ENCODE measurements at regions not wholly inside any gene's neighbourhood (a gene's known extent, or its start where the extent isn't known, plus 50 kb on each side); places are given as distances from the start of the nearest gene placed in this dataset.
"Not testable (repeated sequence)": the region's sequence is repeated elsewhere in the genome, so short reads cannot be mapped to it uniquely, and the experiment has no call there.

DNA sequence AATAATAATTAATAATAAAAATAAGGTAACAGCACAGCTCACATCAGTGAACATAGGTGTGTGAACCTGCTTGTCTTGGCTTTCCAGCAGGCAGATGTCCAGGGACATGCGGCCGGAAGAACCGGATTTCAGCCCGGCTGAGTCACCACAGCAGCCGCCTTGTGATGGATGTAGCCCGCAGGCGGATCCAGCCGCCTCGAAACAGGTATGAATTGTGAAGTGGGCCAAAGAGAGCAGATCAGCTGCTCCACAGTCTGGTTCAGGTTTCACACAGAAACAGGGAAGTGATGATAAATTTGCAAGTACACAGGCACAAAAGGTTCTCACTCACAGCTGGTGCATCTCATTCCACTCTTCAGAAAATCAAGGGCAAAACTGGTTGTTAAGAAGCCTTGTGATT, 55.1 kb downstream of the ID4 start:
- DNase-seq (ENCODE audit: low spot score) = no peak

DNA sequence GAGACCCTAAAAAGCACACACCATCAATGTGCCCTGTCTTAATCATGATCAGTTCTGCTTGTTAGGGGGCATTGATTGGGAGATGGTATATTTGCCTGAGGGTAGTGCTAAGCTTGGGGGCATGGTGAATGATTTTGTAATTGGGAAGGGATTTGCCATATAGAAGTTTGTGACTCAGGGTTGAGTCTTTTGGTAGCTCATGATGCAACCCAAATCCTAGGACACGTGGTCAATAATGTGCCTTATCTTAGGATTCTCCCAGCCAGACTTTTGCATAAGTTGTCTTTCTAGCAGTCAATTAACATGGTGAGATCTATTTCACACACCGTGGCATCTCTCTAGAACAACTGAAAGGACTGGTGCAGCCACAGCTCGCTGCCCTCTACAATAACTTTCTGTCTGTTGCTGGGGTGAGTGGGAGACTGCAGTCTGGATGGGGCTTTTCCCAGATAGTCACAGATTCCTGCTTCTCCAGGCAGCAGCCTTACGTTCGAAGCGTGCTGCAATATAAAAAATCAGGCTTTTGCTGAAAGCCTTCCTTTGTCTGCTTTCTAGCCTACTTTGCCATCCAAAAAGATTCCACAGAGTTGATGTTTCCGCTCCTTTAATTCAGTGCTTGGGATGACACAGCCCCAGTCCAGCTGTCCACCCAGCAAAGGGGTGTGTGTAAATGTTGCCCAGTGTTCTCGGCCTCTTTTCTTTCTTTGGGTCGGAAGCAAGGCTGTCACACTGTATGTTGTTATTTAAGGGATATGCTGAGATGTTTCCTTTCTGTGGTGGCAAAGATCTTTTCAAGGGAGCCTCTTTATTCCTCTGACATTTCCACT, 58.9 kb downstream of the ID4 start:
- peak; percentile 6 for DNase-seq (ENCODE audit: low spot score)

DNA sequence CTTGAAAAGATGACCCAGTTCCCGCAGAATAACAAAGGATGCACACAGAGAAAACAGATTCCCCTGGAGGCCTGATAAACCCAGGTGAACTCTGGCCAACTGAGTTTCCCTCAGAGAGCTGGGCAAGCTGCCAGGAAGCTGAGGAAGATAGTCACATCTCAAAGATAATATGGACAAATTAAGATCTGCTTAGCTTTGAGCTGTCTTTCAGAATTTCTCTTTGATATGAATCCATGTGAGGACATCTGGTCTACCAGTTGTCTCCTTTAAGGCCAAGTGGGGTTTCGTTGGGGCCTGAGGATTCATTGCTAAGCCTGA, 59.5 kb downstream of the ID4 start:
- DNase-seq (ENCODE audit: low spot score) = no peak

DNA sequence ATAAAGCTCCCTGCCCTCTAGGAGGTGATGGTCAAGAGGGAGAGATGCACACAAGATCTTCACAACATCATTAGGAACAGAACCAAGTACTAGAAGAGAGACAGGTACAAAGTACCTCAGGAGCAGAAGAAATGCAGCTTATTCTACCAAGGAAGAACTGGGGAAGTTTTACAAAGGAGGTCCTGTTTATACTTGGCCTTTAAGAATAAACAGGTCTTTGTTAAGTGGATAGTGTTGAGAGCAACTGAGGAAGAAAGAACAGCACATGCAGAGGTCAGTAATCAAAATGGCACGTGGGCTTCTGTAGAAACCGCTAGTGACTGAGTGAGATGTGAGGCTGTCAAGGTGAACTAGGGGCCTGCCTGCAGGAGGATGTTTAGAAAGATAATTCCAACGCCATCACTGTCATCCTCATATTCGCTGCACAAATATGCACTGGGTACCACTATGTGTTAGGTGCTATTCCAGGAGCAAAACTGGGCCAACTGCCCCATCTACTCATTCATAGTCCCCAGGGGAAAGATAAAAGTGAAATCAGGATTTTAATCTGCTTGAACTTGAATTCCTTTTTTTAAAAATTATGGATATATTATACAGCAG, 61.1 kb downstream of the ID4 start:
- no peak for DNase-seq (ENCODE audit: low spot score)

DNA sequence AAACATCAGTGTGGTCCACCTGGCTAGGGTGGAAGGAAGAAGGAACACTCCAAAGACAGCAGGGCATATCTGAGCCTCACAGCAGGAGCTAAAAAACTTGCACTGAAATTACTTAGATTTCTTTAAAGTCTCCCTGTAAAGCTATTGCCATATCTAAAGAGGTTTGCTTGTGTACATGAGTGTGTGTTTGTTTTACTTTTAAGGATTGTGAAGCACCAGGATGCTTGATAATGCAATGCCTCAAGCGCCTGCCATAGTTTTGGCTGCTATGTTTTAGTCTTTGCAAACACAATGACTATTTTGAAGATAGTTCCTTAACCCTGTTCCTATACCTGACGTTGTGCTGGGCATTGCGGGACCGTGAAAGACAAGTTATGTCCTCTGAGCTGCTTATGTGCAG, 65.0 kb downstream of the ID4 start:
- DNase-seq (ENCODE audit: low spot score) = no peak

DNA sequence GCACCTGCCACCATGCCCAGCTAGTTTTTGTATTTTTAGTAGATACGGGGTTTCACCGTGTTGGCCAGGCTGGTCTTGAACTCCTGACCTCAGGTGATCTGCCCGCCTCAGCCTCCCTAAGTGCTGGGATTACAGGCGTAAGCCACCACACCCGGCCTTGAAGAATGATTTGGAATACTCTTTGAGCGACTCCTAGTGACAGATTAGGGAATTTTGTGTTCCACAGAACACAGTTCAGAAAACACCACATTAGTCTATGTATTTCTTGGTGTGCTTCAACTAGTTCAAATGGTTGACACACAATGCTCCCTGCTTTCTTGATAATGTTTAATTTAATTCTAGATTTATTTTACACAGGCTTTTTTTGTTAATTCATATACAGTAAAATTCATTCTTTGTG, 67.2 kb downstream of the ID4 start:
- not testable (repeated sequence) for DNase-seq (ENCODE audit: low spot score)

DNA sequence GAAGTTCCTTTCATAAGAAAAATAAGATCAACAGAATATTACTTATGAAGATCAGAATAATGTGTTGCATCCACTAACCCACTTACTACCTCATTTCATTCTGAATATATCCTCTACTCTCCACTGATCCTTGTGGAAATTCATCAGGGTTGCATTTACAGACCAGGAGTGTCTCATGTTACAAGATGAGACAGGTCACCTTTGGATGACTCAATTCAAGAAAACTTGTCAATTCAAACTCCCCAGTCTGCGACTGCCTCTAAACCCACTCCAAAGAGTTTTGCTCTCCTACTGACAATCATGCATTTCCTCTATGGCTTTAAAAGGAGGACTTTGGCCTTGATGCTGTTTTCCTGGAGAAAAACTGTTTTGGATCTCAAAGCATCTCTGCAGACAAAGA, 68.4 kb downstream of the ID4 start:
- DNase-seq (ENCODE audit: low spot score) = no peak

DNA sequence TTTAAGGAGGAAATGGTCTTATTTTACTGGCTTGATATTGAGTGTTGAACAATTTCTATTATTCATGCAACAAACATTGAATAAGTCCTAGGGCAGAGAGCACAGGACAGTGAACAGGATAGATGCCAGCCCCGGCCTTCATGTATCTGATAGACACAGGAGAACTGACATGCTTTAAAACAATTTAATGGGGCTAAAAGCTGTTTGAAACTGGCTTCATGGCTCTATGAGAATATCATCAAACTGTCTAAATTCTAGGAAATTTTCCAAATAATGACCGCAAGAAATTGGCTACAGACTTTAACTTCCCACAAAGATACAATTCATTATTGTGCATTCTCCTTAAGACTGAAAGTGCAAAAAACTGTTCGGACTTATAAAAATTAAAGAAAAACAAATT, 69.0 kb downstream of the ID4 start:
- no peak for DNase-seq (ENCODE audit: low spot score)

DNA sequence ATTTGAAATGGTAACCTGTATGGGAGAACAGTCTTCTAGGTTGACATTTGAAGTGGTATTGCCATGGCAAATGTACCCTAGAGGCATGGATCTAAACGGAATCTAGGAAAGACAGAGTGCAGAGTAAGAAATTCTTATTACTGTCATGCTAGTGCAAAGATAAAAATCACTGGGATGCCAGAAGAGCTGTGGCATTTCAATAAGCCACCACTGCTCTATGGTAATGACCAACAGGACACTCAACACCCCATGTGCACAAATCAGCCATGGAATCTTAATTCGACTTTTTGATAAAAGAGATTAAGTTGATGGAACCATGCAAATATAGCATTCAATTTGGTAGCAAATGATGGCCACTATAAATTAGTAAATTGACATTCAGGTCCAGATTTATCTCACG, 74.1 kb downstream of the ID4 start:
- DNase-seq (ENCODE audit: low spot score) = no peak

DNA sequence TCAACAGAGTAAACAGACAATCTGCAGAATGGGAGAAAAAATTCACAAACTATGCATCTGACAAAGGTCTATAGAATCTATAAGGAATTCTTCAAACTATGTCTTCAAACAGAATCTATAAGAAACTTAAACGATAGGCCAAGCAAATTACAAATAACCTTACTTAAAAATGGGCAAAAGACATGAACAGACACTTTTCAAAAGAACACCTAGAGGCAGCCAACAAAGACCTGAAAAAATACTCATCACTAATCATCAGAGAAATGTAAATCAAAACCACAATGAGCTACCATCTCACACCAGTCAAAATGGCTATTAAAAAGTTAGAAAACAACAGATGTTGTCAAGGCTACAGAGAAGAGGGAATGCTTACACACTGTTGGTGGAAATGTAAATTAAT, 81.3 kb downstream of the ID4 start:
- no peak for DNase-seq (ENCODE audit: low spot score)

DNA sequence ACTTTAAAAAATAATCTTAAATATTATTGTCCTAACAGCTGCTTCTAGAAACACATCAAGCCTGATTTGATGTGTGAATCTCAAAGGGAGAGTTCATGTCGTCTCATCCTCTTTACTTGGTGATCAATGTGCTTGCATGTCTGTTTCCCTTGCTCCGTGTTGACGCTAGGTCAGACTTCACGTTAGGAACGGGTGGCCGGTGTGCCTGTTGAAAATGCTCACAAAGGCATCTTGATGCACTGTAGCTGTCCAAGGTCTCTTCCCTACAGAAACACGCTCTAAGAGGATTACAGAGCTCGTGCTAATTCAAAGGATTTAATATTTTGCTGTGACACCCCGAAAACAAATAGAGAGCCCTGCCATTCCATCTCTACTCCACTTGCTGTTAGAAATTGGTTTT, 84.6 kb downstream of the ID4 start:
- no peak for DNase-seq (ENCODE audit: low spot score)

DNA sequence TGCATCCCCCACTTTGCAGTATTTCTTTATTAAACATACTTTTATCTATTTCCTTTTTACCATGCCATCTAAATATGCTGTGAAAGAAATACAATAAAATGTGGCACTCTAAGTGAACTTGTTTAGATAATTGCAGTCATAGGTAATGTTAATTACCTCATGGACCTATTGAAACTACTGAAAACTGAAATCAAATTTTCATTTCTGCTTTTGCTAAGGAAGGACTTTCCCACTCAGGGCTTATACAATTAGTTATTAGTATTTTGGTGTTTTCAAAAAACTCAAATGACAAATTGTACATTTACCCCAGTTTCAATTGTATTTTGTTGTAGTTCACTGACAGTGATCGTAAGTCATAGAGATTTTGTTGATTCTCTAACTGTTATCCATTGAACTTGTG, 88.4 kb downstream of the ID4 start:
- no peak for DNase-seq (ENCODE audit: low spot score)

DNA sequence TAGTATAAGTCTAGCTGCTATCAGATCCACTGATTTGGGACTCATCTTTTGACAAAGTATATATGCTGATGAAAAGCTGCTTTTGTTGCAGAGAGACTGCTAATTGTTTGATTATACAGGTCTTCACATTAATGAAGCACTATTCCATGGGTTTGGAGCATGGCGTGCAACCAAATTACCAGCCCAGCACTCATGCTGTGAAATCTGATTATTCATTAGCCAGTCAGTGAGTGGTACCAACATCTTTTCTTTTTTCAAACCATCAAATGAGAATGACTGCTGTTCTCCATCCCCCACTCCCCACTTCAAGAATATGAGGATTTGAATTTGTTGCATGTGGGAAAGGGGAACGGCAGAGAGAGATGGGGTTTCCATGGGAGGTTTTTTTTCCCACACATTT, 91.3 kb downstream of the ID4 start:
- DNase-seq (ENCODE audit: low spot score) = no peak

DNA sequence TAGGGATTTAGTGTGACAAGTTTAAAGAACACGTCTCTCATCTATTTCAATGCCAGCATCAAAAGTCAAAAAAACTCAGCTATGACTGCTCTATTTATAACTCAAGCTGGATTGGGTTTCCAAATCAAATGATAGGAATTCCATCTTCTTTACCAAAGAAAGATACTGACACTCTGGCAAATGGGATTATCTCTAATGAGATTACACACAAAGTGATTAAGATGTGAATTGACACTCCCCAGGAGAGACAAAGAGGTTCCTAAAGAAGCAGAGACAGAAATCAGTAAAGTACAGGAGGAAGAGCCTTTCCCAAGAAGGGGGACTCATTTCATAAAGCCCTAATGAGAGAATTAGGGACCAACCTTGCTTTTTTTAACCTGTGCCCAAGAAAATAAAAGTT, 92.1 kb downstream of the ID4 start:
- no peak for DNase-seq (ENCODE audit: low spot score)

DNA sequence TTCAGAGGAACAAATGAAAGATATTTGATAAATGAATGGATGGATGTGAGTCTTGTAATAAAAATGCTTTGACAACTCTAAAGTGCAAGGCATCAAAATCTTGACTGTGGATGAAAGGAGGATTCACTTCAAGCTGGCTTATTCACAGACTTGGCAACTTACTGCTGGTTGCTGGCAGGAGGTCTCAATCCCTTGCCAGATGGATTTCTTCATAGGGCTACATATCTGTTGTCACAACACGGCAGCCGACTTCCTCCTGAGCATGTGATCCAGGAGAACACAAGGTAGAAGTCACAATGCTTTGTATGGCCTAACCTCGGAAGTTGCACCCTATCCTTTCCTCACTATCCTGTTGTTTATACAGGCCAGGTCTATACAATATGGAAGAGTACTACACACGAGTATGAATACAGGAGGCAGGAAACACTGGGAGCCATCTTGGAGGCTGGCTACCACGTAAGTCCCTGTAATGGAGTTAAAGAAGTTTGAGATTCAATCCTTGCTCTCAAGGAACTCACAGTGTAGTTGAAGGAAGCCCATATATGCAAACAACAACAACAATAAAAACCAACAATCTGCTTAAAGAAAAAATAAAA, 97.9 kb downstream of the ID4 start:
- DNase-seq (ENCODE audit: low spot score) = no peak

DNA sequence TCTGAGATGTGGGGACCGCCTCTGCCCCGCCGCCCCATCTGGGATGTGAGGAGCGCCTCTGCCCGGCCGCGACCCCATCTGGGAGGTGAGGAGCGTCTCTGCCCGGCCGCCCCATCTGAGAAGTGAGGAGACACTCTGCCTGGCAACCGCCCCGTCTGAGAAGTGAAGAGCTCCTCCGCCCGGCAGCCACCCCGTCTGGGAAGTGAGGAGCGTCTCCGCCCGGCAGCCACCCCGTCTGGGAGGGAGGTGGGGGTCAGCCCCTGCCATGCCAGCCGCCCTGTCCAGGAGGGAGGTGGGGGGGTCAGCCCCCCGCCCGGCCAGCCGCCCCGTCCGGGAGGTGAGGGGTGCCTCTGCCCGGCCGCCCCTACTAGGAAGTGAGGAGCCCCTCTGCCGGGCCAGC, 102.2 kb downstream of the ID4 start:
- not testable (repeated sequence) for DNase-seq (ENCODE audit: low spot score)

DNA sequence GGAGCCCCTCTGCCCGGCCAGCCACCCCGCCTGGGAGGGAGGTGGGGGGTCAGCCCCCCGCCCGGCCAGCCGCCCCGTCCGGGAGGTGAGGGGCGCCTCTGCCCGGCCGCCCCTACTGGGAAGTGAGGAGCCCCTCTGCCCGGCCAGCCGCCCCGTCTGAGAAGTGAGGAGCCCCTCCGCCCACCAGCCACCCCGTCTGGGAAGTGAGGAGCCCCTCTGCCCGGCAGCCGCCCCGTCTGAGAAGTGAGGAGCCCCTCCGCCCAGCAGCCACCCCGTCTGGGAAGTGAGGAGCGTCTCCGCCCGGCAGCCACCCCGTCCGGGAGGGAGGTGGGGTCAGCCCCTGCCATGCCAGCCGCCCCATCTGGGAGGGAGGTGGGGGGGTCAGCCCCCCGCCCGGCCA, 102.8 kb downstream of the ID4 start:
- DNase-seq (ENCODE audit: low spot score) = not testable (repeated sequence)

DNA sequence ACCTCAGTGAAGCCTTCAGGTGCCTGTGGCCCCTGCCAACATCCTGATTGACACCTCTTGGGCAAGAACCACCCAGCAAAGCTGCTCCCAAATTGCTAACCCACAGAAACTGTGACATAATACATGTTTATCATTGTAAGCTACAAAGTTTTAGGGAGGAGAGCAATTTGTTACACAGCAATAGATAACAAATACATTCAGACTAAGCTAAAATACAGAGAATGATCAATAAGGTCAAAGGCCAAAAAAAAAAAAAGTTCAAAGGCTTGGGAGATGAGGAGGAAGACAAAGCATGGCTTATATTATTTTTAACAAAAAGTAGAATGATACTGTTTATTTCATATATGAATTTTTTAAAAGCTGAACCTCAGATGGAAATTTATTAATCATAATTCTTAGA, 105.9 kb downstream of the ID4 start:
- DNase-seq (ENCODE audit: low spot score) = no peak

DNA sequence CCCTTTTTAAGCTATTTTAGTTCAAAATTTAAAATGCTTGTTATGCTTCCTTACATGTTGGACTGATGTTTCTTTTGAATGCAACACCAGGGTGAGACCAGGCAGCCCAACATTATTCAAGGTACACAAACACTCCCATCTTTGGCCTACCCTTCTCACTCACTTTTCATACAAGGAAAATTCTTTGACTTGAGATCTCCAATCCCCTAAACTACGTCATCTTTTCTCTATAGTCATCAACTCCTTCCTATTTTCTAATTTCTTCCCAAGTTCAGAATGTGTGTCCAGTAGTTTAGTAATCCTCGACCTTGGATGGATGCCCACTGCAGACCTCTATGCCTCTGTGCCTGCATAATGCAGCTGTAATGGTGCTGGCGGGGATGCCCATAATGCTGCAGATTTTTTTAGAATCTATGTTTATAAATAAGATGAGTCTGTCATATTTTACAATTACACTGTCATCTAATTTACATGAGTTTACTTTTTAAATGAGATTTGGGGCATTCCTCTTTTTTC, 108.7 kb downstream of the ID4 start:
- no peak for DNase-seq (ENCODE audit: low spot score)

DNA sequence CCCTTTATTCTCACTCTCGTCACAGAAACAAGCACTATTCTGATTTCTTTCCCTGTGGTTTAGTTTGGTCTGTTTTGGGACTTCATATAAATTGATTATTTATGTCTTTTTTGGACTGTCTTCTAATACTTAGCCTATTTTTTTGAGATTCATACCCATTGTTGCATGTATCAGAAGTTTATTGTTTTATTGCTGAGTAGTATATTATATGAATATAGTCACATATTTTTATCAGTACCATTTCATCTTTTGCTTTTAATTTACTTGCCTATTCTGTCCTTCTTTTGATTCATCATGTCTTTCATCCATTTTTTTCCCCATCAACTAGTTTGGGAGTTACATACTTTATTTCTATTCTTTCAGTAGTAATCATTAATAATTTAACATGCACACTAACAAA, 112.0 kb downstream of the ID4 start:
- no peak for DNase-seq (ENCODE audit: low spot score)

DNA sequence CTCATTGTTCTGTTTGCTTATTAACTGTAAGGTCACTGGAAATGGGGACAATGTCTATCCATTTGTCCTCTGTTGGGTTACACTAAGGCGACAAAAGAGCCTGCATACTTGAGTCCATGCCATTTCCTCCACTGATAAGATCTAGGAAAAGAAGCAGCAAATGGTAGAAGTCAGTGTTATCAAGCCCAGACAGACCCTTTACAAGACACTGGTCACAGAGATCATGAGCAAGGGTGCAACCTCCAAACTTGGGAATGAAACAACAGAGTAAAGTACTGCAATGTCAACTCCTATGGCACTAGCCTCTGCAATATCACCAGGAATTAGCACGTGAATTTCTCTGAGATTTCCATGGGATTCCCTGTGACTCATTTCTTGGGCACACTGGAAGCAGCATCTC, 126.9 kb downstream of the ID4 start:
- no peak for DNase-seq (ENCODE audit: low spot score)

DNA sequence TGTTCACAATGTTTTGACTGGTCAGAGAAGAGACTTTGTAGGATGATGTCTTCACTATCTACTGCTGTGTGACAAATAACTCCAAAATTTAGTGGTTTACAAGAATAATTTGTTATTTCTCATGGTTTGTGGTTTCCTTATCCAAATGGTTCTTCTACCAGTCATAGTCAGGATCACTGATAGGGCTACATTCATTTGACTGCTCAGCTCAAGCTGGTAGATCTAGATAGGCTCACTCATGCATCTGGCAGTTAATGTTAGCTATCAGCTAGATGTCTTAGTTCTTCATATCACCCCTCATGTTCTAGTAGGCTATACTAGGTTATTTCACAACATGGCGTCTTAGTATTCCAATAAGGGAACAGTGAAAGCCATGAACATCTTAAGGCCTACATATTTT, 131.0 kb downstream of the ID4 start:
- DNase-seq (ENCODE audit: low spot score) = no peak

DNA sequence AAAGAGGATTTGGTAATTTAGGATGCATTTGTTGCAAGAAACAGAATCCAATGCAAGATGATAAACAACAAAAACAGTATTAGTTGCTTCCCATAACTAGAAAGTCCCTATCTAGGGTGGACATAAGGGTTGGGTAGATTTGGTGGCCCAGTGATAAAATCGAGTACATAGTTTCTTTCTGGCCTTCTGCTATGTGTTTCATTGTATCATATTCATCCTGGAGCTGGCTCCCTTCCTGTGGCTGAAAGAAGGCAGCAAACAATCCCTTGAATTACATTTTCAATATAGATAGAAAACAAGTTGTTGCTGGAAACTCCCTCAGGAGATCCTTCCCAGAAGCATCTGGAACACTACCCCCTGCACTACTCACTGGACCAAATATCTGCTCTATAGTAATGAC, 135.1 kb downstream of the ID4 start:
- DNase-seq (ENCODE audit: low spot score) = no peak

Data from globus pallidus (tissue), 1 donor.